Endothelial cell (in vitro differentiated cells): ENCODE measurements at regions not wholly inside any gene's neighbourhood (a gene's known extent, or its start where the extent isn't known, plus 50 kb on each side); places are given as distances from the start of the nearest gene placed in this dataset.

Source experiments
- DNase-seq: peaks from one replicate; pipeline ENCODE4 v3.0.0; 2021; ENCODE audit warnings: low spot score
- H3K27ac Mint-ChIP-seq: one replicate; pipeline ENCODE4 v1.8.0; 2021; ENCODE audit warnings: mixed read lengths, inconsistent platforms; ENCODE audit not compliant: unreplicated experiment
- H3K27me3 Mint-ChIP-seq: one replicate; pipeline ENCODE4 v1.8.0; 2021; ENCODE audit warnings: mild to moderate bottlenecking, moderate library complexity, mixed read lengths, inconsistent platforms; ENCODE audit not compliant: unreplicated experiment
- H3K36me3 Mint-ChIP-seq: one replicate; pipeline ENCODE4 v1.8.0; 2021; ENCODE audit warnings: mild to moderate bottlenecking, low read depth, mixed read lengths, inconsistent platforms; ENCODE audit not compliant: unreplicated experiment
- H3K4me1 Mint-ChIP-seq: one replicate; pipeline ENCODE4 v1.8.0; 2021; ENCODE audit warnings: mild to moderate bottlenecking, mixed read lengths, inconsistent platforms; ENCODE audit not compliant: unreplicated experiment
- H3K4me3 Mint-ChIP-seq: one replicate; pipeline ENCODE4 v1.8.0; 2021; ENCODE audit warnings: mild to moderate bottlenecking, mixed read lengths, inconsistent platforms; ENCODE audit not compliant: unreplicated experiment
- H3K9me3 Mint-ChIP-seq: one replicate; pipeline ENCODE4 v1.8.0; 2021; ENCODE audit warnings: mixed read lengths, inconsistent platforms; ENCODE audit not compliant: unreplicated experiment
- TF ChIP-seq, protein P1 (sequence below): fragments of 200-600 bp; sonication (generic); IDR thresholded peaks from one replicate; pipeline ENCODE4 v1.5.0; 2021; ENCODE audit warnings: antibody characterized with exemption; ENCODE audit not compliant: unreplicated experiment

- H3K9me3 Mint-ChIP-seq = no peaks in the 10 kb centered on the region
- H3K4me1 Mint-ChIP-seq = peaks cover 8% of the 10 kb centered on the region
- DNase-seq = no peak
- no peaks in the 10 kb centered on the region for H3K27me3 Mint-ChIP-seq
- no peaks in the 10 kb centered on the region for H3K36me3 Mint-ChIP-seq
- no peak overlapping the region for H3K27ac Mint-ChIP-seq
- no peak overlapping the region for H3K4me3 Mint-ChIP-seq
- TF ChIP-seq, protein P1, sequence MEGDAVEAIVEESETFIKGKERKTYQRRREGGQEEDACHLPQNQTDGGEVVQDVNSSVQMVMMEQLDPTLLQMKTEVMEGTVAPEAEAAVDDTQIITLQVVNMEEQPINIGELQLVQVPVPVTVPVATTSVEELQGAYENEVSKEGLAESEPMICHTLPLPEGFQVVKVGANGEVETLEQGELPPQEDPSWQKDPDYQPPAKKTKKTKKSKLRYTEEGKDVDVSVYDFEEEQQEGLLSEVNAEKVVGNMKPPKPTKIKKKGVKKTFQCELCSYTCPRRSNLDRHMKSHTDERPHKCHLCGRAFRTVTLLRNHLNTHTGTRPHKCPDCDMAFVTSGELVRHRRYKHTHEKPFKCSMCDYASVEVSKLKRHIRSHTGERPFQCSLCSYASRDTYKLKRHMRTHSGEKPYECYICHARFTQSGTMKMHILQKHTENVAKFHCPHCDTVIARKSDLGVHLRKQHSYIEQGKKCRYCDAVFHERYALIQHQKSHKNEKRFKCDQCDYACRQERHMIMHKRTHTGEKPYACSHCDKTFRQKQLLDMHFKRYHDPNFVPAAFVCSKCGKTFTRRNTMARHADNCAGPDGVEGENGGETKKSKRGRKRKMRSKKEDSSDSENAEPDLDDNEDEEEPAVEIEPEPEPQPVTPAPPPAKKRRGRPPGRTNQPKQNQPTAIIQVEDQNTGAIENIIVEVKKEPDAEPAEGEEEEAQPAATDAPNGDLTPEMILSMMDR = no peak
Measured at GRCh38 chr5:130815246-130815645, 349.8 kb downstream of the HINT1 start.

GRCh38 chr5:130808691-130809090 is 356.4 kb downstream of the HINT1 start:
- peaks cover 9% of the 10 kb centered on the region for H3K4me1 Mint-ChIP-seq
- DNase-seq = no peak
- H3K27ac Mint-ChIP-seq = no peak overlapping the region
- H3K9me3 Mint-ChIP-seq = no peaks in the 10 kb centered on the region
- no peak overlapping the region for H3K4me3 Mint-ChIP-seq
- H3K27me3 Mint-ChIP-seq = no peaks in the 10 kb centered on the region
- no peaks in the 10 kb centered on the region for H3K36me3 Mint-ChIP-seq
- TF ChIP-seq, protein P1 = no peak

- H3K9me3 Mint-ChIP-seq = no peaks in the 10 kb centered on the region
- peaks cover 3% of the 10 kb centered on the region for H3K4me1 Mint-ChIP-seq
Measured at GRCh38 chr5:130805648-130806047, 359.4 kb downstream of the HINT1 start.

GRCh38 chr5:130805036-130805435 is 360.0 kb downstream of the HINT1 start:
- no peak overlapping the region for H3K27ac Mint-ChIP-seq
- H3K36me3 Mint-ChIP-seq = no peaks in the 10 kb centered on the region
- DNase-seq = no peak
- no peaks in the 10 kb centered on the region for H3K4me1 Mint-ChIP-seq
- H3K4me3 Mint-ChIP-seq = no peak overlapping the region
- TF ChIP-seq, protein P1 = no peak
- no peaks in the 10 kb centered on the region for H3K27me3 Mint-ChIP-seq
- H3K9me3 Mint-ChIP-seq = no peaks in the 10 kb centered on the region

More at GRCh38 chr5:130805648-130806047, 359.4 kb downstream of the HINT1 start:
- Mint-ChIP-seq H3K27me3 (no peaks in the 10 kb centered on the region), H3K27ac (no peak overlapping the region), H3K4me3 (no peak overlapping the region), H3K36me3 (no peaks in the 10 kb centered on the region)
- no peak for DNase-seq
- TF ChIP-seq, protein P1 = no peak

DNA sequence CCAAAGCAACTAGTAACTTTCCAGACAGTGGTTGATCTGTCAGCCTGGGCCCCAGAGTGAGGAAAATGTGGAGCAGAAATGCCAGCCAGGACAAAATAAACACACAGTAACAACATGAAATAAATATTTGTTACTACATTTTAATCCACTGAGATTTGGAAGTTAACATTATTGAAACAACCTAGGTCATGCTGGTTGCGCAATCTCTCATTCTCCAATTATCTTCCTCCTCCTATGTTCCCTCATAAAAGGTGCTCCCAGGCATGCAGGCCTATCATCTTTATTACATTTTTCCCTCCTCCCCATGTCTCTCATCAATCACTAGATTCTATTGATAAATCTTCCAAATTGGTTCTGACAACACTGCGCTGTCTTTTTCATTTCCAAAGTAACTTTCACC is 363.1 kb downstream of the HINT1 start:
- TF ChIP-seq, protein P1 = no peak
- no peak for DNase-seq
- no peaks in the 10 kb centered on the region for H3K36me3 Mint-ChIP-seq
- H3K27ac Mint-ChIP-seq = no peak overlapping the region
- H3K4me3 Mint-ChIP-seq = no peak overlapping the region
- H3K9me3 Mint-ChIP-seq = no peaks in the 10 kb centered on the region
- H3K27me3 Mint-ChIP-seq = no peaks in the 10 kb centered on the region
- H3K4me1 Mint-ChIP-seq = no peaks in the 10 kb centered on the region
